ENCODE measurements at regions not wholly inside any gene's neighbourhood (a gene's known extent, or its start where the extent isn't known, plus 50 kb on each side); places are given as distances from the start of the nearest gene placed in this dataset.
"Not testable (repeated sequence)": the region's sequence is repeated elsewhere in the genome, so short reads cannot be mapped to it uniquely, and the experiment has no call there.

DNA sequence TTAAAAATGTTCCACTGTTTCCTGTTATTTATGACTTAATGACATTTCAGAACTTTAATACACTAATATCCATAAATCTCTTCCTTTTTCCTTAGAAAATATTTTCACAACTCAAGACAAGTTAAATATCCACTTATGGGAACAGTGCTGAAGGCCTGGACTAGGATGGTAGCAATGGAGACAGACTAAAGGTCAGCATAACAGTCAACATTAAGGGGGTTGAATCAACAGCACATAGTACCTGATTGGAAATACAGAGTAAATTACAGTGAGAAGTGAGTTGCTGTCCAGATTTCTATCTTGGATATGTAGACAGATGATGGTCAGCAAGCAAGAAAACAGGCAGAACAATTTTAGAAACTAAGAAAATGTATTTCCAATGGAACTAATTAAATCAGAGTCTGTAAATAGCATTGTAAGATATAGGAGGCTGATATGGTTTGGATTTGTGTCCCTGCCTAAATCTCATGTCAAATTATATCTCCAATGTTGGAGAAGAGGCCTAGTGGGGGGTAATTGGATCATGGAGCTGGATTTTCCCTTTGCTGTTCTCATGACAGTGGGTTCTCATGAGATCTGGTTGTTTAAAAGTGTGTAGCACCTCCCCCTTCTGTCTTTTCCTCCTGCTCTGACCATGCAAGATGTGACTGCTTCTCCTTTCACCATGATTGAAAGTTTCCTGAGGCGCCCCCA is 682.7 kb downstream of the MAFB start:
- TF ChIP-seq, protein P1, sequence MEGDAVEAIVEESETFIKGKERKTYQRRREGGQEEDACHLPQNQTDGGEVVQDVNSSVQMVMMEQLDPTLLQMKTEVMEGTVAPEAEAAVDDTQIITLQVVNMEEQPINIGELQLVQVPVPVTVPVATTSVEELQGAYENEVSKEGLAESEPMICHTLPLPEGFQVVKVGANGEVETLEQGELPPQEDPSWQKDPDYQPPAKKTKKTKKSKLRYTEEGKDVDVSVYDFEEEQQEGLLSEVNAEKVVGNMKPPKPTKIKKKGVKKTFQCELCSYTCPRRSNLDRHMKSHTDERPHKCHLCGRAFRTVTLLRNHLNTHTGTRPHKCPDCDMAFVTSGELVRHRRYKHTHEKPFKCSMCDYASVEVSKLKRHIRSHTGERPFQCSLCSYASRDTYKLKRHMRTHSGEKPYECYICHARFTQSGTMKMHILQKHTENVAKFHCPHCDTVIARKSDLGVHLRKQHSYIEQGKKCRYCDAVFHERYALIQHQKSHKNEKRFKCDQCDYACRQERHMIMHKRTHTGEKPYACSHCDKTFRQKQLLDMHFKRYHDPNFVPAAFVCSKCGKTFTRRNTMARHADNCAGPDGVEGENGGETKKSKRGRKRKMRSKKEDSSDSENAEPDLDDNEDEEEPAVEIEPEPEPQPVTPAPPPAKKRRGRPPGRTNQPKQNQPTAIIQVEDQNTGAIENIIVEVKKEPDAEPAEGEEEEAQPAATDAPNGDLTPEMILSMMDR (IDR thresholded peaks at IDR 0.05): no peak
- DNase-seq (ENCODE audit: low spot score) (no peak), ATAC-seq (ENCODE audit: low FRiP score) (no peak)

DNA sequence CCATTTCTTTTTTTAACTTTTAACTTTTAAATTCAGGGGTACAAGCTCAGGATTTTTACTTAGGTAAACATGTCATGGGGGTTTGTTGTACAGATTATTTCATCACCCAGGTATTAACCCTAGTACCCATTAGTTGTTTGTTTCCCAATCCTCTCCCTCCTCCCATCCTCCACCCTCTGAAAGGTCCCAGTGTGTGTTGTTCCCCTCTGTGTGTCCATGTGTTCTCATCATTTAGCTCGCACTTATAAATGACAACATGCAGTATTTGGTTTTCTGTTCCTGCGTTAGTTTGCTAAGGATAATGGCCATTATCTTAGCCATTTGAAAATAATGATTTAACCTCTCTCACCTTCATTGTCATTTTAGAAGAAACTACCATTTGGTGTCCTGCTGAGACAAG is 684.9 kb downstream of the MAFB start:
- ATAC-seq (ENCODE audit: low FRiP score): not testable (repeated sequence)

DNA sequence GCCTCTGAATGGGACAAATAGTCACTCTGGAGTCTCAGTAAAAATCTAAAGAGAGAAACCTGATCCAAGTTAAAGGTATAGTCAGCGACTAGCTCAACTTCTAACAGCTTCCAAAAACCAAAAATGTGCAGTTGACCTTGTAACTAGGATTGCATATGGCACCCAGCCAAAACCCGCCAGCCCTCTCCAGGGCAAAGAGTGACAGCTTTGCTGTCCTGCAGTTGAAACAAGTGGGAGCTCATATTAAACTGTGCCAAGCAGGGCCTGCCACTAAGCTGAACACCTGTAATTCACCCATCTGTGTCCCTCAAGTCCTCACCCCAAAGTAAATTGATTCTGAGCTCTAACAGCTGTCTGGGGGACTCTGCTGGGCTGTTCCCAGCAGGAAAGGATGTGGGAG is 695.3 kb downstream of the MAFB start:
- ATAC-seq (ENCODE audit: low FRiP score): no peak
- no peak for DNase-seq (ENCODE audit: low spot score)
- TF ChIP-seq, protein P1 (IDR thresholded peaks at IDR 0.05): no peak

More for the DNA sequence above, 684.9 kb downstream of the MAFB start:
- DNase-seq (ENCODE audit: low spot score): not testable (repeated sequence)

DNA sequence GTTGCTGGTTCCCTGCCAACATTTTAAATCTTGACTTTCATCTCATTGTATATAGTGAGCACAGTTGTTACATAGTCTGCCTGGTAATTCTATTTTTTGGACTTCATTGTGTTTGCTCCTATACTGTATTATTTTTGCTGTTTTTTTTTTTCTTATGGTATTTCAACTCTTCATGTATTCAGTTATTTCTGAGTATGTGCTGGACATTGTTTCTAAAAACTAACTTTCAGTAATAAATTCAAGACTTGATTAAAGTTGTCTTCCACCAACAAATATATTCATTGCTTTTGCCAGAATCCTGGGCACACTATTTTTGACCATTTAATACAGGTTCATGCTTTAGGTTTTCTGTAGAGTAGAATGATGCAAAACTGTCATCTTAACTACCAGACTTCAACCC is 698.3 kb downstream of the MAFB start:
- no peak for ATAC-seq (ENCODE audit: low FRiP score)
- DNase-seq (ENCODE audit: low spot score): no peak
- TF ChIP-seq, protein P1 (IDR thresholded peaks at IDR 0.05): no peak

DNA sequence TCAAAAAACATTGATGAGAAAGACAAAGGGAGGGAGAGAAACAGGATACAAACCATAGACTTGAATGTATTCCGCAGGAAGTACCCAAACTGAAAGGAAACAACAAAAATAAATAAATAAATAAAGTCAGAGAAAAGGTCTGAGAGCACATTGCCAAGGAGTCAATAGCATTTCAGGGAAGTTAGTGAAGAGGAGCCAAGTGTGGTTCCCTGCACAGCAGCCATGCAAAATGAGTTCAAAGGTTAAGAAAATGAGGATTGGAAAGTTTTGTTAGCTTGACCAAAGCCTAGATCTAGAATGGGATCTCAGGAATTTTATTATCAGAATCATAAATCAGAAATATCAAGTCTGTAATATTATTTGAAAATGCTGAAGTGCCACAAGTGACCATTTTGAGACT is 700.0 kb downstream of the MAFB start:
- ATAC-seq (ENCODE audit: low FRiP score) (no peak), DNase-seq (ENCODE audit: low spot score) (no peak)
- TF ChIP-seq, protein P1 (IDR thresholded peaks at IDR 0.05): no peak

DNA sequence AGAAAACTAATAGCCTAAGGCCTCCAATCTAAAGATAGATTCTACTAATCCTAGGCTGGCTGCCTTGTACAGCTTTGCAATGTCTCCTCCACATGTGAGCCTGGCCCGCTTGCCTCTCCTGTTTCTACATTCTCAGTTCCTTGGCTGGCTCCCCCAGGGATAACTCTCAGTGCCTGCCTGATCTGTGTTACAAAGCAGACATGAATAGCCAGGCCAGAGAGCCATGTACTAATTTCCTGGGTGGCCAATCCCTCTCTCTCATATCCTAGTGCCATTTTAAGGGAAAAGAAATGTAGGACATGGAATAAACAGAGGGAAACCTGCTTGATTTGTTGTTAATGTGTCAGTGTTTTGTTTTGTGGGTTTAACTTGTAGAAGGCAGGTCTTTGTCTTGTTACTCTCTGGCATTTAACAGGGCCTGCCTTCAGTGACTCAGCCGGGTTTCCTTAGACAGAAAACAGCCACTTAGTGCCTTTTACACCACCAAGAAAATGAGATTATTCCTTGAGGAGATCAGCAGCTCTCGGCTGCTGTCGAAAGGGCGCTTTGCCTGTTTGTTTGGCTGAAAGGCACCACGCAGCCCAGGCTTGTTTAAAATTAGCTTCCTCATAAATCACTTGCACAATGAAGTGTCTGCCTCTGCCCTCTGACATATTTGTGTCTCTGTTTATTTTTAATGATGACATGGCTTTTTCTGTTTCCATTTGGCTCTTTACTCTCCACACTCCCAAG is 702.7 kb downstream of the MAFB start:
- DNase-seq (ENCODE audit: low spot score) (no peak), ATAC-seq (ENCODE audit: low FRiP score) (peak; percentile 78)
- TF ChIP-seq, protein P1 (IDR thresholded peaks at IDR 0.05): no peak

DNA sequence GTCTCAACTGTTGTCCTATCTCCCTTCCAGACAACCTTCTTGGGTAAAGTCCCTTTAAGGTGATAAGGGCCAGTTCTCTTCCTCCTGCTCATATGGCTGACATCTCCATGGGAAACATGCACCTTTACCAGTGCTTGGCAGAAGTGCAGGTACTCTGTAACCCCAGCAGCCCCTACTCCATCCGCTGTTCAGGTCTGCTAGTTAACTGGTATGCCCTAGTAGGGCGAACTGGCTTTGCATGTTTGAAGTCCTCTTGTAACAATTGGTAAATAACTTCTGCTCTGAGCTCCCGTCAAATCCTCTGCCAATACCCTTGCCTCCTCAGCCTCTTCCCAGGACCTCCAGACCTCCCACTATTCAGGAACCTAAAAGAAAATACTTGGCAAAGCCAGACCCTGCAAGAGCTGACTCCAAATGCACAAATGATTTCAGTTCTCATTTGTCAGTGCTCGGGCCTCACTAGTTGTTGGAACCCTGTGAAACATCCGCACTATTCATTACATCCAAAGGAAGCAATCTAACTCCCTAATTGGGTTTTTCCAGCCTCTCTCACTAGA is 703.7 kb downstream of the MAFB start:
- TF ChIP-seq, protein P1 (IDR thresholded peaks at IDR 0.05): no peak
- ATAC-seq (ENCODE audit: low FRiP score) (no peak), DNase-seq (ENCODE audit: low spot score) (no peak)

All from omental fat pad (tissue), 3 donors.